ENCODE measurements at regions not wholly inside any gene's neighbourhood (a gene's known extent, or its start where the extent isn't known, plus 50 kb on each side); places are given as distances from the start of the nearest gene placed in this dataset.

DNA sequence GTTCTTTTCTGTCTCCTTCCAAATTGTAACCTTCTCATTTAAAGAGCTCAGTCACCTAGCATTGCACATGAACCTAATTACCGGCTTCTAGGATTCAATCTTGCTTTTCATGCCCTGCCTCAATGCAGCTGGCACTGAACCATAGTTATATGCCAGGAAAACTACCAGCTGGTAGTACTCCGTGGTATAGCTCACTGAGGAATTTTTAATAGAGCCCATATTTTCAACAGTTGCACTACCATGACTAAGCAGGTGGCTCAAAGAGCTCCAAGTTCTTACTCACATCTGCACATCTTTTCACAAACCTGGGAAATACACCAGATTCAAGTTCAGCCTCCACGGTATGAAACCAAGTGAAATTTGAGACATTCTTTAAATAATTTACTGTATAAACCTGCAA lies 363.5 kb downstream of the GRB14 start:
- no peak for TF ChIP-seq YY1 (IDR thresholded peaks at IDR 0.05; ENCODE audit: insufficient read depth, insufficient read length)
- DNase-seq (ENCODE audit: low read depth, low spot score), result no peak
- no peaks in the 10 kb centered on the region for H3K4me1 ChIP-seq (ENCODE audit: insufficient read depth, insufficient read length)

DNA sequence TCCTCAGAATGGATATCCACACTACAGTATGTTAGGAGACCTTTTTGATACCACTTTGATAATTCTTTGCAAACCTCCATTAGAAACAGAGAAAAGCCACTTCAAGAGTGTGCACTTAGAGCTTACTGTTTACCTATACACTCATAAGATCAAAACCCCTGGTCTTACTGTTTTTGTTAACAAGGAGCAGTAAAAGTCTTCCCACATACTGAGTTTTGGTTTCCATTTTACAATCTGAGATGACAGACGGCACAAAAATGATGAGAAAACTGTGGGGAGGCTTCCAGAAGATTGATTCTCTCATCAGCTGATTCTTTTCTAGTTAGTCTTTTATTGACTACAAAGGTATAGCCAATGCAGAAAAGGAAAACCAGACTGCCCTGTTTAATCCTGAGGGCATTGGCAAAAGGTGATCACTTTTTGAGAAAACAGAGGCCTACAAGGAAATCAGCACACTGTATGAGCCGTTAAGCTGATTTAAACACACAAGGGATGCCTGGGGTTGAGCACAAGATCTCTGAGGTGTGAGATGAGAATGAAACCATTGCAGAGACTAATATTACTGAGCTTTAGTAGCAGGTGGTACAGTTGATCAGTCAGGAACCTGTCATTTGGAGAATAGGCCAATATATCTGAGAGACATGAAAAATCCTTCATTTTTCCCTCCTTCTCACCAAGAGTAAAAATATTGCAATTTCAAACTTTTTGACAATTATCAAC lies 368.6 kb downstream of the GRB14 start:
- H3K9me3 ChIP-seq (ENCODE audit: insufficient read depth, low read length), result no peaks in the 10 kb centered on the region
- H3K36me3 ChIP-seq (ENCODE audit: insufficient read depth, insufficient read length, low read length), result no peaks in the 10 kb centered on the region
- no peaks in the 10 kb centered on the region for H3K27me3 ChIP-seq (ENCODE audit: insufficient read depth, insufficient read length)
- no peaks in the 10 kb centered on the region for H3K4me1 ChIP-seq (ENCODE audit: insufficient read depth, insufficient read length)
- DNase-seq (ENCODE audit: low read depth, low spot score), result no peak
- no peak for TF ChIP-seq YY1 (IDR thresholded peaks at IDR 0.05; ENCODE audit: insufficient read depth, insufficient read length)
- TF ChIP-seq SUZ12 (IDR thresholded peaks at IDR 0.05; ENCODE audit: extremely low read depth, insufficient read depth, insufficient read length), result no peak
- no peak for TF ChIP-seq ZNF274 (IDR thresholded peaks at IDR 0.05; ENCODE audit: low read depth, low read length)
- no peak overlapping the region for H3K9ac ChIP-seq (ENCODE audit: insufficient read length, low read depth)
- H3K4me3 ChIP-seq (ENCODE audit: insufficient read length, low read depth), result no peak overlapping the region

More for the DNA sequence above, 363.5 kb downstream of the GRB14 start:
- H3K4me3 ChIP-seq (ENCODE audit: insufficient read length, low read depth), result no peak overlapping the region
- no peak overlapping the region for H3K9ac ChIP-seq (ENCODE audit: insufficient read length, low read depth)
- H3K27me3 ChIP-seq (ENCODE audit: insufficient read depth, insufficient read length), result no peaks in the 10 kb centered on the region
- H3K36me3 ChIP-seq (ENCODE audit: insufficient read depth, insufficient read length, low read length), result no peaks in the 10 kb centered on the region
- no peaks in the 10 kb centered on the region for H3K9me3 ChIP-seq (ENCODE audit: insufficient read depth, low read length)

GRCh38 chr2:164243315-164243714 lies 378.0 kb downstream of the GRB14 start:
- Histone ChIP-seq H3K9ac (ENCODE audit: insufficient read length, low read depth) (no peak overlapping the region), H3K9me3 (ENCODE audit: insufficient read depth, low read length) (peaks cover 17% of the 10 kb centered on the region; the same call in 1 of the 2 replicates), H3K4me3 (ENCODE audit: insufficient read length, low read depth) (no peak overlapping the region), H3K27me3 (ENCODE audit: insufficient read depth, insufficient read length) (no peaks in the 10 kb centered on the region), H3K4me1 (ENCODE audit: insufficient read depth, insufficient read length) (no peaks in the 10 kb centered on the region), H3K36me3 (ENCODE audit: insufficient read depth, insufficient read length, low read length) (no peaks in the 10 kb centered on the region)
- DNase-seq (ENCODE audit: low read depth, low spot score), result no peak
- TF ChIP-seq SUZ12 (IDR thresholded peaks at IDR 0.05; ENCODE audit: extremely low read depth, insufficient read depth, insufficient read length) (no peak), ZNF274 (IDR thresholded peaks at IDR 0.05; ENCODE audit: low read depth, low read length) (no peak), YY1 (IDR thresholded peaks at IDR 0.05; ENCODE audit: insufficient read depth, insufficient read length) (no peak)

GRCh38 chr2:164242409-164242808 lies 378.9 kb downstream of the GRB14 start:
- Histone ChIP-seq H3K9me3 (ENCODE audit: insufficient read depth, low read length) (peaks cover 17% of the 10 kb centered on the region; the same call in 1 of the 2 replicates), H3K9ac (ENCODE audit: insufficient read length, low read depth) (no peak overlapping the region), H3K27me3 (ENCODE audit: insufficient read depth, insufficient read length) (no peaks in the 10 kb centered on the region), H3K4me1 (ENCODE audit: insufficient read depth, insufficient read length) (no peaks in the 10 kb centered on the region), H3K36me3 (ENCODE audit: insufficient read depth, insufficient read length, low read length) (no peaks in the 10 kb centered on the region), H3K4me3 (ENCODE audit: insufficient read length, low read depth) (no peak overlapping the region)
- no peak for TF ChIP-seq SUZ12 (IDR thresholded peaks at IDR 0.05; ENCODE audit: extremely low read depth, insufficient read depth, insufficient read length)
- TF ChIP-seq ZNF274 (IDR thresholded peaks at IDR 0.05; ENCODE audit: low read depth, low read length), result no peak
- TF ChIP-seq YY1 (IDR thresholded peaks at IDR 0.05; ENCODE audit: insufficient read depth, insufficient read length), result no peak
- DNase-seq (ENCODE audit: low read depth, low spot score), result no peak

- DNase-seq (ENCODE audit: low read depth, low spot score), result no peak
- Histone ChIP-seq H3K9me3 (ENCODE audit: insufficient read depth, low read length) (no peaks in the 10 kb centered on the region), H3K9ac (ENCODE audit: insufficient read length, low read depth) (no peak overlapping the region), H3K27me3 (ENCODE audit: insufficient read depth, insufficient read length) (no peaks in the 10 kb centered on the region), H3K4me3 (ENCODE audit: insufficient read length, low read depth) (no peak overlapping the region), H3K4me1 (ENCODE audit: insufficient read depth, insufficient read length) (no peaks in the 10 kb centered on the region), H3K36me3 (ENCODE audit: insufficient read depth, insufficient read length, low read length) (no peaks in the 10 kb centered on the region)
- TF ChIP-seq YY1 (IDR thresholded peaks at IDR 0.05; ENCODE audit: insufficient read depth, insufficient read length) (no peak), ZNF274 (IDR thresholded peaks at IDR 0.05; ENCODE audit: low read depth, low read length) (no peak), SUZ12 (IDR thresholded peaks at IDR 0.05; ENCODE audit: extremely low read depth, insufficient read depth, insufficient read length) (no peak)
Measured at GRCh38 chr2:164234074-164234473, 387.2 kb downstream of the GRB14 start.

- no peaks in the 10 kb centered on the region for H3K4me1 ChIP-seq (ENCODE audit: insufficient read depth, insufficient read length)
- TF ChIP-seq SUZ12 (IDR thresholded peaks at IDR 0.05; ENCODE audit: extremely low read depth, insufficient read depth, insufficient read length), result no peak
- TF ChIP-seq YY1 (IDR thresholded peaks at IDR 0.05; ENCODE audit: insufficient read depth, insufficient read length), result no peak
- no peak for TF ChIP-seq ZNF274 (IDR thresholded peaks at IDR 0.05; ENCODE audit: low read depth, low read length)
Measured at GRCh38 chr2:164224007-164224406, 397.3 kb downstream of the GRB14 start.

DNA sequence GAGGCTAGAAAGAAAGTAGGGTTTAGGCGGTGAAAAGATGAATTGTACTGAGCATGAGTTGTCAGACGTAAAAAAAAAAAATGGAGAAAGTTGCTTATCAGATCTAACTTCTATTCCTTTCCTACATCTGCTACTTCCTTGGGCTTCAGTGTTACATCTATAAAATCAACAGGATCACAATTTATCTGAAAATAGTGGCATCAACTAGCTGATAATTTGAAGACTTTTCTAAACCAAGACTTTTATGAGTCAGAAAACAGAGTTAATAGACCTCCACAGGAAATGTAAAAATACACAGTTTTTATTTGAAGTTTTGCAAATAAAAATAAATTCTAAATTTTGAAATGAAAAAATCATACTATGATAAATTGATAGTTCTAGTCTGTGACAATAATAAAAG lies 399.8 kb downstream of the GRB14 start:
- no peak overlapping the region for H3K4me3 ChIP-seq (ENCODE audit: insufficient read length, low read depth)
- no peaks in the 10 kb centered on the region for H3K9me3 ChIP-seq (ENCODE audit: insufficient read depth, low read length)
- TF ChIP-seq ZNF274 (IDR thresholded peaks at IDR 0.05; ENCODE audit: low read depth, low read length) (no peak), SUZ12 (IDR thresholded peaks at IDR 0.05; ENCODE audit: extremely low read depth, insufficient read depth, insufficient read length) (no peak), YY1 (IDR thresholded peaks at IDR 0.05; ENCODE audit: insufficient read depth, insufficient read length) (no peak)

More at GRCh38 chr2:164224007-164224406, 397.3 kb downstream of the GRB14 start:
- H3K4me3 ChIP-seq (ENCODE audit: insufficient read length, low read depth), result no peak overlapping the region
- H3K27me3 ChIP-seq (ENCODE audit: insufficient read depth, insufficient read length), result no peaks in the 10 kb centered on the region
- DNase-seq (ENCODE audit: low read depth, low spot score), result no peak
- H3K9ac ChIP-seq (ENCODE audit: insufficient read length, low read depth), result no peak overlapping the region
- H3K36me3 ChIP-seq (ENCODE audit: insufficient read depth, insufficient read length, low read length), result no peaks in the 10 kb centered on the region
- no peaks in the 10 kb centered on the region for H3K9me3 ChIP-seq (ENCODE audit: insufficient read depth, low read length)

More for the DNA sequence above, 399.8 kb downstream of the GRB14 start:
- DNase-seq (ENCODE audit: low read depth, low spot score), result no peak
- Histone ChIP-seq H3K36me3 (ENCODE audit: insufficient read depth, insufficient read length, low read length) (no peaks in the 10 kb centered on the region), H3K9ac (ENCODE audit: insufficient read length, low read depth) (no peak overlapping the region), H3K27me3 (ENCODE audit: insufficient read depth, insufficient read length) (no peaks in the 10 kb centered on the region), H3K4me1 (ENCODE audit: insufficient read depth, insufficient read length) (no peaks in the 10 kb centered on the region)

Measured in NT2/D1 (cell line).